ENCODE measurements at regions not wholly inside any gene's neighbourhood (a gene's known extent, or its start where the extent isn't known, plus 50 kb on each side); places are given as distances from the start of the nearest gene placed in this dataset.
"Not testable (repeated sequence)": the region's sequence is repeated elsewhere in the genome, so short reads cannot be mapped to it uniquely, and the experiment has no call there.

- H3K4me1 Mint-ChIP-seq (ENCODE audit: low read depth), result peaks cover 53% of the 10 kb centered on the region
- H3K36me3 Mint-ChIP-seq (ENCODE audit: low read depth), result no peaks in the 10 kb centered on the region
- peaks cover 4% of the 10 kb centered on the region for H3K27me3 Mint-ChIP-seq
- H3K4me3 Mint-ChIP-seq, result no peak overlapping the region
- no peaks in the 10 kb centered on the region for H3K9me3 Mint-ChIP-seq
- DNase-seq, result no peak
- no peak overlapping the region for H3K27ac Mint-ChIP-seq
Observed at GRCh38 chr7:16933296-16934279, 51.8 kb upstream of the AGR3 start.

DNA sequence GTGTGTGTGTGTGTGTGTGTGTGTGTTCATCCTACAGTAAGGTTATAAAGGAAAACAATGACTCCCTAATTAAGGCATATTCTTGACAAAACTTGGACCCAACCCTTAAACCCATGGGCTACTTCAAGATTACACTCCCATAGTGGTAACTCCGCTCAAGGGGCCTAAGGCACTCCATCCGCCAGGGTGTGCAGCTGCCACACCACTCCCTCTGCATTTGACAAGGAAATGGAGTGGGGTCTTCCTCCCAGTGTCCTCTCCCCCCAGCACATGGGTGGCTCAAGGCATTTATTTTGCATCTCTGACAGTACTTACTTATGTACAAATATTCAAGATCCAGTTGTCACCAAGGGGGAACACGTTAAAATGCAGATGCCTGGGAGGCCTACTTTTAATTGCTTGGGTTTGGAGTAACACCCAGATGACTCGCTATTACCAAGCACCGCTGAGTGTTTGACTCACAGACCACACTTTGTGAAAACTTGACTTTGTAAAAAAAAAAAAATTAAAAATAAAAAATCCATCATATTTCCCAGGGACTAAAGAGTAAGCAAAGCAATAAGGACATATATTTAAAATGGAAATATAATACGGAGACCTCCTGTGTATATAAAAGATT, 53.0 kb upstream of the AGR3 start:
- Mint-ChIP-seq H3K27ac (no peak overlapping the region), H3K36me3 (ENCODE audit: low read depth) (no peaks in the 10 kb centered on the region), H3K4me3 (no peak overlapping the region), H3K9me3 (no peaks in the 10 kb centered on the region), H3K4me1 (ENCODE audit: low read depth) (peaks cover 54% of the 10 kb centered on the region), H3K27me3 (no peaks in the 10 kb centered on the region)
- no peak for DNase-seq

DNA sequence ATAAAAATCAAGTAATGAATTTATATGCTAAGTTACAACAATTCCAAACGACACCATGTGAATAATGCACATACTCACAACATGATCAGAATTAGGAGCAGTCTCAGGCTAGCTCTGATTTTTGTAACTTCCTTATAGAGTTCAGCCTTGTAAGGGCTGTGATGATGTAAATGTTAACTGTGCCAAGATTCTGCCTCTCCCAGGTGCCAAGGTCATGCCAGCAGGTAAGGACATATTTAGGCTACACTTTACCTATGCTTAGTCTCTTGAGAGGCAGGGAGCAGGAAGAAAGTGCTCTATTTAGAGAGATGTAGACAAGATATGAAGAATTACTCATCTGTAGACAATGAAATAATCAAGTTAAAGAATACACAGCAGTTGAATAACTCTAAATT, 53.6 kb upstream of the AGR3 start:
- Mint-ChIP-seq H3K4me1 (ENCODE audit: low read depth) (peaks cover 52% of the 10 kb centered on the region), H3K9me3 (no peaks in the 10 kb centered on the region), H3K36me3 (ENCODE audit: low read depth) (no peaks in the 10 kb centered on the region), H3K27me3 (no peaks in the 10 kb centered on the region), H3K4me3 (no peak overlapping the region), H3K27ac (peak overlapping the region; percentile 70)
- no peak for DNase-seq

GRCh38 chr7:16936626-16937422, 55.0 kb upstream of the AGR3 start:
- no peaks in the 10 kb centered on the region for H3K9me3 Mint-ChIP-seq
- H3K4me3 Mint-ChIP-seq, result no peak overlapping the region
- DNase-seq, result no peak
- H3K4me1 Mint-ChIP-seq (ENCODE audit: low read depth), result peaks cover 42% of the 10 kb centered on the region
- H3K27me3 Mint-ChIP-seq, result no peaks in the 10 kb centered on the region
- H3K36me3 Mint-ChIP-seq (ENCODE audit: low read depth), result no peaks in the 10 kb centered on the region
- no peak overlapping the region for H3K27ac Mint-ChIP-seq

DNA sequence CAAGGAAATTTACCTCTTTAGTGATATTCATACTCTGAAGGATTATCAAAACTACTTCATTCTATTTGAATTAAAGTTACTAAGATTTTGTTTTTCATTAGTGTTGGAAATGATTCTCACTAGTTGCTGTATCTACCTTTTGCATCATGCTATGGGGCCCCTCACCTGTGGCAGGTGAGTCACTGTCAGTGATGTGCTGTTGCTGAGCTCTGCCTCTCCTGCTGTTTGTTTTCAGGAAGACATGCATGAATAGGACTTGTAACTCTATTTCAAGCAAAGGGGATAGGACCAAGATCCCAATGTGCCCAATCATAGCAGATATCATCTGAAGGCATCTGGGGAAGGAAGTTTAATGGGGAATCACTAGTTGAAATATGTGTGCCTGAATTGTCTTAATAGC, 57.4 kb upstream of the AGR3 start:
- Mint-ChIP-seq H3K27me3 (no peaks in the 10 kb centered on the region), H3K27ac (no peak overlapping the region), H3K36me3 (ENCODE audit: low read depth) (no peaks in the 10 kb centered on the region), H3K4me1 (ENCODE audit: low read depth) (peaks cover 26% of the 10 kb centered on the region), H3K4me3 (no peak overlapping the region), H3K9me3 (no peaks in the 10 kb centered on the region)
- no peak for DNase-seq

DNA sequence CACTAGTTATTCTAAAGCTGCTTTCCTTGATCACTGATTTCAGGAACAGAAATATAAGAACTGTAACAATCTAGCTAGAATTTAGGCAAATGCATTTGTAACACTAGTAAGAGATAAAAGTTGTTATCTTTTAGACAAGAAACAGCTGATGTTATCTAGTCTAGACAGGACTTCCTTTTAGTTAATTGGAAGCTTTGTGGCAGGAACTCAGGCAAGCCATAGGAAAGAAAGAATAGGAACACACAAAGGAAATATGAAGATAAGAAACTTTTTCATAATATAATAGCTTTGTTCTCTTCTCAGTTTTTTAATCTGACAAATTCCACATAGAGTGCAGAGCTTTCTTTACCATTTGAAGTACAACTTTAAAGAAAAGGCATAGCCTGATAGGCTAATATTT, 59.0 kb upstream of the AGR3 start:
- Mint-ChIP-seq H3K4me1 (ENCODE audit: low read depth) (peaks cover 14% of the 10 kb centered on the region), H3K27me3 (no peaks in the 10 kb centered on the region), H3K27ac (no peak overlapping the region), H3K9me3 (no peaks in the 10 kb centered on the region), H3K36me3 (ENCODE audit: low read depth) (no peaks in the 10 kb centered on the region), H3K4me3 (no peak overlapping the region)
- DNase-seq, result no peak

DNA sequence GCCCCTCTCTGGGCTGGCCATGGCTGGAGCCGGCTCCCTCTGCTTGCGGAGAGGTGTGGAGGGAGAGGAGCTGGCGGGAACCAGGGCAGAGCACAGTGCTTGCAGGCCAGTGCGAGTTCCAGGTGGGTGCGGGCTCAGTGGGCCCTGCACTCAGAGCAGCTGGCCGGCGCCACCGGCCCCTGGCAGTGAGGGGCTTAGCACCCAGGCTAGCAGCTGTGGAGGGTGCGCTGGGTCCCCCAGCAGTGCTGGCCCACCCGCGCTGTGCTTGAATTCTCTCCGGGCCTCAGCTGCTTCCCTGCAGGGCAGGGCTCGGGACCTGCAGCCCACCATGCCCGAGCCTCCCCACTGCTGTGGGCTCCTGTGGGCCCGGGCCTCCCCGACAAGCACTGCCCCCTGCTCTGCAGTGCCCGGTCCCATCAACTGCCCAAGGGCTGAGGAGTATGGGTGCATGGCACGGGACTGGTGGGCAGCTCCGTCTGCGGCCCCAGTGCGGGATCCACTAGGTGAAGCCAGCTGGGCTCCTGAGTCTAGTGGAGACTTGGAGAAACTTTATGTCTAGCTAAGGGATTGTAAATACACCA, 61.2 kb upstream of the AGR3 start:
- Mint-ChIP-seq H3K9me3 (peaks cover 8% of the 10 kb centered on the region), H3K27me3 (no peaks in the 10 kb centered on the region), H3K4me1 (ENCODE audit: low read depth) (peaks cover 13% of the 10 kb centered on the region), H3K36me3 (ENCODE audit: low read depth) (no peaks in the 10 kb centered on the region), H3K4me3 (no peak overlapping the region), H3K27ac (no peak overlapping the region)
- DNase-seq, result no peak

- peaks cover under 1% of the 10 kb centered on the region for H3K4me1 Mint-ChIP-seq (ENCODE audit: low read depth)
- H3K27ac Mint-ChIP-seq, result no peak overlapping the region
- no peaks in the 10 kb centered on the region for H3K27me3 Mint-ChIP-seq
- H3K36me3 Mint-ChIP-seq (ENCODE audit: low read depth), result no peaks in the 10 kb centered on the region
- peaks cover 22% of the 10 kb centered on the region for H3K9me3 Mint-ChIP-seq
- DNase-seq, result no peak
- H3K4me3 Mint-ChIP-seq, result no peak overlapping the region
Observed at GRCh38 chr7:16944936-16945335, 63.2 kb upstream of the AGR3 start.

DNA sequence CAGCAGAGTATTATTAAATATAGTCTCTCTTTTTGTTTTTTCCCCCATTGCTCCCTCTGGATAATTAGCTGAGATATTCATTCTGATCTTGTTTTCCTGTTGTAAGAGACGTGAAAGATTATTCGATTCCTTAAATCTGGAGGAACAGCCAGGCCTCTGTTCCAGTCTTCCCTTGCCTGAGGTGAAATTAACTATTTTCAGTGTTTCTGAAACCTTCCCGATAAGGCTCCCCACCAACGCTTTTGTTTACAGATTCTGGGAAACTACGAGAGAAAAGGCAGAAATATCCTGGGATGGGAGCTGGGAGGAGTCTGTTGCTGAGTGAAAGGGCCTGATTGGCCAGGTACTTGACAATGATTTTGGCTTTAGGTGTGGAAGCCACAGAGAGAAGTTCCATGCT, 63.6 kb upstream of the AGR3 start:
- no peaks in the 10 kb centered on the region for H3K36me3 Mint-ChIP-seq (ENCODE audit: low read depth)
- H3K27me3 Mint-ChIP-seq, result no peaks in the 10 kb centered on the region
- H3K27ac Mint-ChIP-seq, result no peak overlapping the region
- DNase-seq, result no peak
- H3K4me3 Mint-ChIP-seq, result no peak overlapping the region
- H3K9me3 Mint-ChIP-seq, result peaks cover 22% of the 10 kb centered on the region
- no peaks in the 10 kb centered on the region for H3K4me1 Mint-ChIP-seq (ENCODE audit: low read depth)

DNA sequence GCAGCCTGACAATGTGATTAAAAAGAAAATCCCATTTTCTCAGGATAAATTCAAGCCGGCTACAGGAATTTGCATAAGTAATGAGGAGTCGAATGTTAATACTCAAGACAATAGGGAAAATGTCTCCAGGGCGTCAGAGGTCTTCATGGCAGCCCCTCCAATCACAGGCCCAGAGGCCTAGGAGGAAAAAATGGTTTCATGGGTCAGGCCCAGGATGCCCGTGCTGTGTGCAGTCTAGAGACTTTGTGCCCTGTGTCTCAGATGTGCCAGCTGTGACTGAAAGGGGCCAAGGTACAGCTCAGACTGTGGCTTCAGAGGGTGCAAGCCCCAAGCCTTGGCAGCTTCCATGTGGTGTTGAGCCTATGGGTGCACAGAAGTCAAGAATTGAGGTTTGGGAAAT, 66.3 kb upstream of the AGR3 start:
- H3K36me3 Mint-ChIP-seq (ENCODE audit: low read depth); H3K4me3 Mint-ChIP-seq; H3K27me3 Mint-ChIP-seq; H3K27ac Mint-ChIP-seq; H3K4me1 Mint-ChIP-seq (ENCODE audit: low read depth); DNase-seq: not testable (repeated sequence)
- H3K9me3 Mint-ChIP-seq, result peaks cover 22% of the 10 kb centered on the region

GRCh38 chr7:16951483-16952080, 69.8 kb upstream of the AGR3 start:
- Mint-ChIP-seq H3K36me3 (ENCODE audit: low read depth) (no peaks in the 10 kb centered on the region), H3K9me3 (peaks cover 22% of the 10 kb centered on the region), H3K4me3 (no peak overlapping the region), H3K4me1 (ENCODE audit: low read depth) (no peaks in the 10 kb centered on the region), H3K27ac (no peak overlapping the region), H3K27me3 (peaks cover 11% of the 10 kb centered on the region)
- no peak for DNase-seq

DNA sequence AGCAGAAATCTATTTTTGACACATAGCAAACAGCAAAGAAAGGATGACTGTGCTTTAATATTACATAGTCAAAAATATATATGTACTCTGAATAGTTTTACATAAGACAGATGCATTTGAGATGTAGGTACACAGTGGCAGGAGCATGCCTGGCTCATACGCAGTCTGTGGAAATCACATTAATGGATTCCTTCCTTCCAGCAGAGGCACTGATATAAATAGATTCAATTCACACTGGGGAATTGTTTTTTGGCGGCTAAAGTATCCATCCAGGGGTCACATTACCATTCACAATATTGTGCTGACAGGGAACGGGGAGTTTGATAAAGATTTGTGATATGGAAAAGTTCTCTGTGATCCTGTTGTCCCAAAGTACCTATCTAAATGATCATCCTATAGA, 72.5 kb upstream of the AGR3 start:
- no peak overlapping the region for H3K4me3 Mint-ChIP-seq
- no peak overlapping the region for H3K27ac Mint-ChIP-seq
- H3K36me3 Mint-ChIP-seq (ENCODE audit: low read depth), result no peaks in the 10 kb centered on the region
- peaks cover under 1% of the 10 kb centered on the region for H3K9me3 Mint-ChIP-seq
- no peak for DNase-seq
- H3K27me3 Mint-ChIP-seq, result peaks cover 11% of the 10 kb centered on the region
- H3K4me1 Mint-ChIP-seq (ENCODE audit: low read depth), result no peaks in the 10 kb centered on the region

GRCh38 chr7:16958724-16959123, 76.9 kb upstream of the AGR3 start:
- Mint-ChIP-seq H3K27ac (no peak overlapping the region), H3K4me3 (no peak overlapping the region)

GRCh38 chr7:16960337-16960965, 78.7 kb upstream of the AGR3 start:
- Mint-ChIP-seq H3K27me3 (no peaks in the 10 kb centered on the region), H3K27ac (no peak overlapping the region), H3K4me1 (ENCODE audit: low read depth) (no peaks in the 10 kb centered on the region), H3K9me3 (peaks cover 2% of the 10 kb centered on the region), H3K36me3 (ENCODE audit: low read depth) (no peaks in the 10 kb centered on the region), H3K4me3 (no peak overlapping the region)
- no peak for DNase-seq

More at GRCh38 chr7:16958724-16959123, 76.9 kb upstream of the AGR3 start:
- Mint-ChIP-seq H3K4me1 (ENCODE audit: low read depth) (no peaks in the 10 kb centered on the region), H3K36me3 (ENCODE audit: low read depth) (no peaks in the 10 kb centered on the region), H3K9me3 (no peaks in the 10 kb centered on the region), H3K27me3 (peaks cover 5% of the 10 kb centered on the region)
- no peak for DNase-seq

Measured in activated T-cell treated with anti-CD3 and anti-CD28 coated beads, Interleukin-2, amount 50 U/mL, for 24 hours (primary cell).